HCT116 (cell line): ENCODE measurements at regions not wholly inside any gene's neighbourhood (a gene's known extent, or its start where the extent isn't known, plus 50 kb on each side); places are given as distances from the start of the nearest gene placed in this dataset.

Experiments
- ATAC-seq: fragments of 200-7000 bp; cut with Tn5 transposase; 2 replicates; pipeline ENCODE4 v1.9.1; 2020; ENCODE audit warnings: mild to moderate bottlenecking, moderate library complexity
- BruUV-seq: library from RNA; stranded (reverse); fragments of 400-500 nt; replicated peaks from 2 replicates; lab custom pipeline; 2021; lab: Mats Ljungman, UMichigan
- CTCF ChIA-PET: fragments of 300-600 bp; sonication (Branson Sonifier 250); formaldehyde crosslinking; loops from one replicate; lab custom pipeline; 2021; ENCODE audit warnings: antibody characterized with exemption; lab: Charles Lee
- POLR2A ChIA-PET: fragments of 300-600, 350-600 bp; sonication (Branson Sonifier 250); formaldehyde crosslinking; loops from one replicate; lab custom pipeline; 2021; ENCODE audit warnings: antibody characterized with exemption; lab: Charles Lee
- RAD21 ChIA-PET, 2 experiments: fragments of 300-600 bp; sonication (Branson Sonifier 250); formaldehyde crosslinking; loops; one replicate each; lab custom pipeline; 2023; ENCODE audit warnings: low total read pairs in 2 of 2; ENCODE audit not compliant: uncharacterized antibody in 2 of 2, unreplicated experiment in 2 of 2, low non-redundant PET in 1 of 2; lab: Charles Lee
- DNase-seq: peaks from one replicate; pipeline ENCODE4 v3.0.0-alpha.2; 2010; ENCODE audit warnings: low read depth, low spot score
- H2AFZ ChIP-seq: fragments of 200-600 bp; shearing (Covaris generic), sonication (generic); 2 replicates; pipeline ENCODE4 v1.6.1; 2017; ENCODE audit warnings: low read depth, mixed run types, mixed read lengths, antibody characterized with exemption, low read length; ENCODE audit not compliant: poor library complexity, severe bottlenecking
- H3K27ac ChIP-seq: 2 replicates; pipeline ENCODE4 v1.5.1; 2012; ENCODE audit warnings: low read depth, low read length
- H3K27me3 ChIP-seq: fragments of 200-600 bp; sonication (generic); 2 replicates; pipeline ENCODE4 v1.6.1; 2016; ENCODE audit warnings: mixed run types, low read length, mixed read lengths; ENCODE audit not compliant: insufficient read depth
- H3K36me3 ChIP-seq, 2 experiments: fragments of 200-500 bp in 1 of 2; fragments of 200-600 bp in 1 of 2; sonication (Bioruptor generic) in 1 of 2; sonication (generic) in 1 of 2; 2 replicates each; pipeline versions ENCODE4 v1.5.1 to v1.6.1; 2014 to 2016; ENCODE audit warnings: low read length in 2 of 2, inconsistent platforms in 1 of 2, mixed read lengths in 1 of 2, mixed run types in 1 of 2; ENCODE audit not compliant: insufficient read depth in 2 of 2, control insufficient read depth in 1 of 2
- H3K4me1 ChIP-seq, 2 experiments: fragments of 200-600 bp in 1 of 2; sonication (generic) in 1 of 2; 2 replicates each; pipeline versions ENCODE4 v1.5.1 to v1.6.1; 2012 to 2017; ENCODE audit warnings: low read length in 2 of 2, inconsistent platforms in 1 of 2, mild to moderate bottlenecking in 1 of 2, mixed read lengths in 1 of 2, mixed run types in 1 of 2, moderate library complexity in 1 of 2; ENCODE audit not compliant: insufficient read depth in 2 of 2, control insufficient read depth in 1 of 2
- H3K4me2 ChIP-seq: fragments of 200-600 bp; sonication (generic); 2 replicates; pipeline ENCODE4 v1.6.1; 2017; ENCODE audit warnings: mixed run types, low read length, mixed read lengths
- H3K4me3 ChIP-seq, 2 experiments: fragments of 200-600 bp in 1 of 2; sonication (generic) in 1 of 2; replicated peaks in 1 of 2; 2 replicates each; pipeline ENCODE4 v1.5.1; 2011 to 2016; ENCODE audit warnings: low read length in 2 of 2, control low read depth in 1 of 2, low read depth in 1 of 2, mild to moderate bottlenecking in 1 of 2, mixed read lengths in 1 of 2, mixed run types in 1 of 2
- H3K79me2 ChIP-seq: fragments of 200-600 bp; sonication (generic); 2 replicates; pipeline ENCODE4 v1.6.1; 2017; ENCODE audit warnings: mild to moderate bottlenecking, mixed run types, low read length, moderate library complexity, mixed read lengths; ENCODE audit not compliant: insufficient read depth
- H3K9ac ChIP-seq: fragments of 200-600 bp; sonication (generic); 2 replicates; pipeline ENCODE4 v1.6.1; 2016; ENCODE audit warnings: low read length, mixed read lengths
- H3K9me2 ChIP-seq: fragments of 200-600 bp; sonication (generic), shearing (Covaris generic); 2 replicates; pipeline ENCODE4 v1.6.1; 2017; ENCODE audit warnings: mixed run types, mild to moderate bottlenecking, moderate library complexity; ENCODE audit not compliant: insufficient read depth
- H3K9me3 ChIP-seq, 2 experiments: fragments of 200-500 bp in 1 of 2; fragments of 200-600 bp in 1 of 2; sonication (Bioruptor generic) in 1 of 2; sonication (generic) in 1 of 2; 2 replicates each; pipeline ENCODE4 v1.6.1; 2014 to 2017; ENCODE audit warnings: low read length in 2 of 2, mixed read lengths in 2 of 2, inconsistent platforms in 1 of 2, low read depth in 1 of 2, mild to moderate bottlenecking in 1 of 2, mixed run types in 1 of 2, moderate library complexity in 1 of 2; ENCODE audit not compliant: control insufficient read depth in 1 of 2, insufficient read depth in 1 of 2
- H4K20me1 ChIP-seq: fragments of 200-600 bp; sonication (generic), shearing (Covaris generic); 2 replicates; pipeline ENCODE4 v1.6.1; 2017; ENCODE audit warnings: mixed run types, mild to moderate bottlenecking, moderate library complexity; ENCODE audit not compliant: insufficient read depth
- ATF3 ChIP-seq: IDR thresholded peaks from 2 replicates; pipeline ENCODE4 v1.6.1; 2012
- CEBPB ChIP-seq: IDR thresholded peaks from 2 replicates; pipeline ENCODE4 v1.6.1; 2012; ENCODE audit warnings: low read depth
- EGR1 ChIP-seq: IDR thresholded peaks from 2 replicates; pipeline ENCODE4 v1.6.1; 2012; ENCODE audit warnings: low read depth
- EZH2 ChIP-seq: fragments of 200-600 bp; sonication (generic); IDR thresholded peaks from 2 replicates; pipeline ENCODE4 v1.6.1; 2017; ENCODE audit warnings: antibody characterized with exemption, mixed run types
- JUND ChIP-seq: IDR thresholded peaks from 2 replicates; pipeline ENCODE4 v1.6.1; 2012
- POLR2A ChIP-seq: IDR thresholded peaks from 2 replicates; pipeline ENCODE4 v1.7.0; 2011; ENCODE audit warnings: borderline replicate concordance; ENCODE audit not compliant: insufficient read depth, insufficient read length; ENCODE audit errors: extremely low read depth
- POLR2AphosphoS5 ChIP-seq: IDR thresholded peaks from 2 replicates; pipeline ENCODE4 v1.6.1; 2011; ENCODE audit warnings: mild to moderate bottlenecking, low read depth, low read length, moderate library complexity
- REST ChIP-seq: IDR thresholded peaks from 2 replicates; pipeline ENCODE4 v1.6.1; 2012; ENCODE audit warnings: low read depth
- SIN3A ChIP-seq: IDR thresholded peaks from 2 replicates; pipeline ENCODE4 v1.6.1; 2012; ENCODE audit warnings: low read depth
- SP1 ChIP-seq: IDR thresholded peaks from 2 replicates; pipeline ENCODE4 v1.6.1; 2012; ENCODE audit warnings: low read depth
- SRF ChIP-seq: IDR thresholded peaks from 2 replicates; pipeline ENCODE4 v1.6.1; 2012; ENCODE audit warnings: low read depth
- YY1 ChIP-seq: IDR thresholded peaks from 2 replicates; pipeline ENCODE4 v1.6.1; 2011; ENCODE audit warnings: low read length, low read depth, moderate library complexity, mild to moderate bottlenecking; ENCODE audit not compliant: insufficient replicate concordance; ENCODE audit errors: extremely low read depth
- ZBTB33 ChIP-seq: IDR thresholded peaks from 2 replicates; pipeline ENCODE4 v1.6.1; 2011; ENCODE audit warnings: mild to moderate bottlenecking, low read length, moderate library complexity; ENCODE audit not compliant: insufficient replicate concordance; ENCODE audit errors: extremely low read depth
- ZFX ChIP-seq: fragments of 450-650 bp; IDR thresholded peaks from 2 replicates; pipeline ENCODE4 v1.6.1; 2017
- intact Hi-C: fragments of 100-400 bp; cut with micrococcal nuclease; formaldehyde crosslinking; loops from 2 replicates; pipeline ENCODE4 v1.10.0; 2022

GRCh38 chr6:21808551-21809242, 215.1 kb downstream of the SOX4 start (continued):
- TF ChIP-seq REST (no peak), EGR1 (no peak), ZBTB33 (no peak), SRF (no peak)

- Histone ChIP-seq H4K20me1 (no peaks in the 10 kb centered on the region), H2AFZ (no peak overlapping the region), H3K9me2 (no peaks in the 10 kb centered on the region), H3K27me3 (no peaks in the 10 kb centered on the region), H3K36me3 (no peaks in the 10 kb centered on the region), H3K4me1 (peaks cover 11 to 14% of the 10 kb centered on the region in 2 experiments; a peak in 3 of 4 replicates), H3K79me2 (no peaks in the 10 kb centered on the region), H3K9ac (no peak overlapping the region), H3K27ac (no peak overlapping the region), H3K4me3 (no peak overlapping the region), H3K9me3 (no peaks in the 10 kb centered on the region), H3K4me2 (no peak overlapping the region)
- DNase-seq (no peak), ATAC-seq (no peak)
- ChIA-PET CTCF (no interaction called here), RAD21 (no interaction called here), POLR2A (no interaction called here)
- TF ChIP-seq POLR2AphosphoS5 (no peak), SP1 (no peak), YY1 (no peak), EZH2 (no peak), SRF (no peak), EGR1 (no peak), SIN3A (no peak), ATF3 (no peak), ZFX (no peak), CEBPB (no peak), POLR2A (no peak), JUND (no peak)
- intact Hi-C loops = no loop called here
- no TSS peak for BruUV-seq
Observed at GRCh38 chr6:21811484-21811883, 217.9 kb downstream of the SOX4 start.
